HFF-Myc (cell line): ENCODE measurements at regions not wholly inside any gene's neighbourhood (a gene's known extent, or its start where the extent isn't known, plus 50 kb on each side); places are given as distances from the start of the nearest gene placed in this dataset.

Source experiments
- DNase-seq: peaks from one replicate; pipeline ENCODE4 v3.0.0-alpha.2; 2011; ENCODE audit warnings: low read depth; ENCODE audit errors: extremely low read depth
- H3K4me3 ChIP-seq: replicated peaks from 2 replicates; pipeline ENCODE4 v1.5.1; 2011; ENCODE audit warnings: low read depth, mild to moderate bottlenecking, control low read depth, low read length
- TF ChIP-seq, protein P1 (sequence below): IDR thresholded peaks from 2 replicates; pipeline ENCODE4 v1.5.1; 2012; ENCODE audit warnings: mild to moderate bottlenecking, low read depth, low read length, control low read depth; ENCODE audit errors: missing control alignments

DNA sequence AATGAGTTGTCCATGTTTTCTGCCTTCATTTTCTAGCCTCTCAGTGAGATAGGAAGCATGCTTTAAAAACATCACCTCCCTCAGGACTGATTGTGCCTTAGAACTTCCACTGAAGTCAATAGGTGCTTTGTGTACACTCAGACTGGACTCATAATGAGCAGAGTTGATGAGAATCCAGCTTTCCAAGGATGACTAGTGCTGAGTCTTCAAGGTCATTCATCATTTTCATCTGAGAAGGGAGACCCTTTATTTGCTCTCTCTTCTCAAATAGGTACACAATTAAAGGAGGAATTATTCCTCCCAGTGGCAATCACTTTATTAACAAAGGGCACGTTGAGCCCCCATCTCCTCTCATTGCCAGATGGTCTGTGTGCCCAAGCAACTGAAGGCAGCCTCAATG, 210.9 kb upstream of the PRKD1 start:
- TF ChIP-seq, protein P1, sequence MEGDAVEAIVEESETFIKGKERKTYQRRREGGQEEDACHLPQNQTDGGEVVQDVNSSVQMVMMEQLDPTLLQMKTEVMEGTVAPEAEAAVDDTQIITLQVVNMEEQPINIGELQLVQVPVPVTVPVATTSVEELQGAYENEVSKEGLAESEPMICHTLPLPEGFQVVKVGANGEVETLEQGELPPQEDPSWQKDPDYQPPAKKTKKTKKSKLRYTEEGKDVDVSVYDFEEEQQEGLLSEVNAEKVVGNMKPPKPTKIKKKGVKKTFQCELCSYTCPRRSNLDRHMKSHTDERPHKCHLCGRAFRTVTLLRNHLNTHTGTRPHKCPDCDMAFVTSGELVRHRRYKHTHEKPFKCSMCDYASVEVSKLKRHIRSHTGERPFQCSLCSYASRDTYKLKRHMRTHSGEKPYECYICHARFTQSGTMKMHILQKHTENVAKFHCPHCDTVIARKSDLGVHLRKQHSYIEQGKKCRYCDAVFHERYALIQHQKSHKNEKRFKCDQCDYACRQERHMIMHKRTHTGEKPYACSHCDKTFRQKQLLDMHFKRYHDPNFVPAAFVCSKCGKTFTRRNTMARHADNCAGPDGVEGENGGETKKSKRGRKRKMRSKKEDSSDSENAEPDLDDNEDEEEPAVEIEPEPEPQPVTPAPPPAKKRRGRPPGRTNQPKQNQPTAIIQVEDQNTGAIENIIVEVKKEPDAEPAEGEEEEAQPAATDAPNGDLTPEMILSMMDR: no peak
- no peak overlapping the region for H3K4me3 ChIP-seq
- DNase-seq: no peak

DNA sequence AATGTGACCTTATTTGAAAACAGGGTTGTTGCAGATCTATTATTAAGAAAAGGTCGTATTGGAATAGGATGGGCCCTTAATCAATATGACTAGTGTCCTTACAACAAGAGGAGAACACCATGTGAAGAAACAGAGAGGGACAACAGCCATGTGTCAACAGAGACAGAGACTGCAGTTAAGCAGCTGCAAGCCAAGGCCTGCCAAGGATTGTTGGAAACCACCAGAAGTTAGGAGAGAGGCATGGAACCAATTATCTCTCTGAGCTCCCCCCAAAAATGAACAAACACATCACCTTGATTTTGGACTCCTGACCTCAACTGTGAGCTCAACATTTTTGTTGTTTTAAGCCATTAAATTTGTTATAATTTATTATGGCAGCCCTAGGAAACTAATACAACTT, 214.6 kb upstream of the PRKD1 start:
- TF ChIP-seq, protein P1: no peak
- no peak overlapping the region for H3K4me3 ChIP-seq
- peak; percentile 19 for DNase-seq

DNA sequence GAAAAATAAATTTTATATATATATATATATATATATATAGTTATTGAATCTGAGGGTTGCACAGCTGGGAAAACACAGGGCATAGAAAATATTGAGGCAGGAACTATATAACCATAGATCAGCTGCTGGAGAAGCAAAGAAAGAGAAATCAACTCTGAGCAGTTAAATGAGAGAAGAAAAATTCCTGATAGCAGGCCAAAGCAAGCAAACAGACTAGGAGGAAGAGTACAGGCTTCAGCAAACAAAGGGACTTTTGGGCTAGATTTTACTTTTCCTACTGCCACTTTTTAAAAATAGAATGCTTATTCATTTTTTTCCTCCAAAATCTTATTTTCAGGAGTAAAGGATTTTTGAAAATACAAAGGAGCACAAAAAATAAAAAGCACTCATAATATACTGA, 216.0 kb upstream of the PRKD1 start:
- TF ChIP-seq, protein P1: no peak
- no peak for DNase-seq
- H3K4me3 ChIP-seq: no peak overlapping the region

DNA sequence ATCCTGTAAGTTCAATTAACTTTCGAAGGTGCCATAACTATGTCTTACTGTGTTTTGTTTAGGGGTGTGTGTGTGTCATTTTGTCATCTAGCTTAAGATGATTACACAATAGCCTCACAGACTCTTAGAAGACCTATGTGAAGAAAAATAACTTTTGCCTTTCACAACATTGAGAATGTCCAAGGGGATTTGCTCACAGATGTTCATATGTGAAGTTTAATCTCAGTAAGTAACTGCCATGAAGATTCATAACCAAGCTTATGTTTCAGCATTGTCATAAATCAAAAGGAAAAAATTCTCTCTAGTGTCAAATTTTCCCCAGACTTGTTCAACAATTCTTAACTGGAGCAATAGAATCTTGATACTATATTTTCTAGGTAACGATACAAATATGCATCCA, 226.1 kb upstream of the PRKD1 start:
- DNase-seq: no peak
- TF ChIP-seq, protein P1: no peak
- no peak overlapping the region for H3K4me3 ChIP-seq

DNA sequence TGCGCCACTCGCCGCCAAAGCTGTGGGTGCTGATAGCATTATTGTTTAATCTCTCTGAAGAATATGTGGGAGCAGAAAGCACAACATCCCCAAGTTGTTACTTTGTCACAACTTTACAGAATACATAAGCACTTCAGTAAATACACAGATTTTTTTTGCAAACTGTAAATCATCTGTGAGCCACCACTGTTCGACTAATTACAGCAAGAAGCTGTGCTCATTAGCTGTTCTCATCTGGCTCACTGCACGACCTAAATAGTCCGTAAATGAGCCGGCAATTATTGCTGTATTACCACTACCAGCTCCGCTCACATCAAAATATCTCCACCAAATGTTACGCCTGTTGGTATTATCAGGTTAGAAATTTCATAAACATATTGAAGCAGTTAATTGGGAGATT, 228.9 kb upstream of the PRKD1 start:
- H3K4me3 ChIP-seq: no peak overlapping the region
- TF ChIP-seq, protein P1: no peak
- no peak for DNase-seq

DNA sequence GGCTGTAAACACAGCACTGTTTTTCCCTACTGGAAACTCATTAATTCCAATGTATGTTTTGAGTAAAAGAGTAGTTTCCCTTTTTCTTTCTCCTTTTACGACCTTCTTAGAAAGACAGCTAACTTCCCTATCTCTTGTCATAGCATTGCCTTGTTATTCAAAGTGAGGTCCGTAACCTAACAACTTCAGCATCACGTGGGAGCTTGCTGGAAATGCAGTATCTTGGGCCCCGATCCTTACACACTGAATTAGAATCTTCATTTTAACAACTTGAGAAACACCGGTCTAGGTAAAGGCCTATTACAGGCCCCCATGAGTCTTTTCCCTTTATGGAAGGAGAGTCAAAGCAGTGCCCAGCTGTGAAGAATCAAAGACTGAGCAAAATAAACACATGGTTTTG, 230.7 kb upstream of the PRKD1 start:
- H3K4me3 ChIP-seq: no peak overlapping the region
- TF ChIP-seq, protein P1: no peak
- DNase-seq: no peak

DNA sequence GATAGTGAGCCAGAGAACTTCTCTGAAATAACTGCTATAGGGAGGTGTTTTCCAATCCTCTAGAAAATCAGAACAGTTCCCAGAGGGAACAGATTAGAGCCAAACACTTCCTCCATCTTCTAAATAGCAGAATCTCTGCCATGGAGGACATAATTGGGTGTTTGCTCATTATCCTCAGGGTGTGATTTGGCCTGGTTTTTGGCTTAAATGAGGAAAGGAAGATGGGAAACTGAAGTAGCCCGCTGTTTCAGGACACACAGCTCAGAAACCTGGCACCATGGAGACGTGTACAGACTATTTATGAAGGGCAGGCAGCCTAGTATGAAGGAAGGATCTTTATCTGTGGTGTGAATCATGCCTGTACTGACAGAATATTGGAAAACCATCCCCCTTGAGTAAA, 231.7 kb upstream of the PRKD1 start:
- H3K4me3 ChIP-seq: no peak overlapping the region
- TF ChIP-seq, protein P1: no peak
- DNase-seq: no peak
